ENCODE measurements at regions not wholly inside any gene's neighbourhood (a gene's known extent, or its start where the extent isn't known, plus 50 kb on each side); places are given as distances from the start of the nearest gene placed in this dataset.

- TF ChIP-seq, protein P1, sequence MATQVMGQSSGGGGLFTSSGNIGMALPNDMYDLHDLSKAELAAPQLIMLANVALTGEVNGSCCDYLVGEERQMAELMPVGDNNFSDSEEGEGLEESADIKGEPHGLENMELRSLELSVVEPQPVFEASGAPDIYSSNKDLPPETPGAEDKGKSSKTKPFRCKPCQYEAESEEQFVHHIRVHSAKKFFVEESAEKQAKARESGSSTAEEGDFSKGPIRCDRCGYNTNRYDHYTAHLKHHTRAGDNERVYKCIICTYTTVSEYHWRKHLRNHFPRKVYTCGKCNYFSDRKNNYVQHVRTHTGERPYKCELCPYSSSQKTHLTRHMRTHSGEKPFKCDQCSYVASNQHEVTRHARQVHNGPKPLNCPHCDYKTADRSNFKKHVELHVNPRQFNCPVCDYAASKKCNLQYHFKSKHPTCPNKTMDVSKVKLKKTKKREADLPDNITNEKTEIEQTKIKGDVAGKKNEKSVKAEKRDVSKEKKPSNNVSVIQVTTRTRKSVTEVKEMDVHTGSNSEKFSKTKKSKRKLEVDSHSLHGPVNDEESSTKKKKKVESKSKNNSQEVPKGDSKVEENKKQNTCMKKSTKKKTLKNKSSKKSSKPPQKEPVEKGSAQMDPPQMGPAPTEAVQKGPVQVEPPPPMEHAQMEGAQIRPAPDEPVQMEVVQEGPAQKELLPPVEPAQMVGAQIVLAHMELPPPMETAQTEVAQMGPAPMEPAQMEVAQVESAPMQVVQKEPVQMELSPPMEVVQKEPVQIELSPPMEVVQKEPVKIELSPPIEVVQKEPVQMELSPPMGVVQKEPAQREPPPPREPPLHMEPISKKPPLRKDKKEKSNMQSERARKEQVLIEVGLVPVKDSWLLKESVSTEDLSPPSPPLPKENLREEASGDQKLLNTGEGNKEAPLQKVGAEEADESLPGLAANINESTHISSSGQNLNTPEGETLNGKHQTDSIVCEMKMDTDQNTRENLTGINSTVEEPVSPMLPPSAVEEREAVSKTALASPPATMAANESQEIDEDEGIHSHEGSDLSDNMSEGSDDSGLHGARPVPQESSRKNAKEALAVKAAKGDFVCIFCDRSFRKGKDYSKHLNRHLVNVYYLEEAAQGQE (IDR thresholded peaks at IDR 0.05; ENCODE audit: unreplicated experiment): no peak
- TF ChIP-seq ZNF114 (CRISPR knock-in tag; IDR thresholded peaks at IDR 0.05) (no peak), JUNB (IDR thresholded peaks at IDR 0.05; ENCODE audit: unreplicated experiment) (no peak), EZH2phosphoT487 (IDR thresholded peaks at IDR 0.05; ENCODE audit: unreplicated experiment) (no peak), CREB1 (CRISPR knock-in tag; IDR thresholded peaks at IDR 0.05; ENCODE audit: low read depth) (no peak), ZNF331 (CRISPR knock-in tag; IDR thresholded peaks at IDR 0.05; ENCODE audit: low read depth) (no peak), EZH2 (IDR thresholded peaks at IDR 0.05; ENCODE audit: low read depth, unreplicated experiment) (no peak), POLR2AphosphoS5 (IDR thresholded peaks at IDR 0.05; ENCODE audit: low read depth) (no peak), NANOG (IDR thresholded peaks at IDR 0.05; ENCODE audit: borderline replicate concordance) (no peak), STAT1 (IDR thresholded peaks at IDR 0.05; ENCODE audit: unreplicated experiment) (no peak)
- TF ChIP-seq, protein P2, sequence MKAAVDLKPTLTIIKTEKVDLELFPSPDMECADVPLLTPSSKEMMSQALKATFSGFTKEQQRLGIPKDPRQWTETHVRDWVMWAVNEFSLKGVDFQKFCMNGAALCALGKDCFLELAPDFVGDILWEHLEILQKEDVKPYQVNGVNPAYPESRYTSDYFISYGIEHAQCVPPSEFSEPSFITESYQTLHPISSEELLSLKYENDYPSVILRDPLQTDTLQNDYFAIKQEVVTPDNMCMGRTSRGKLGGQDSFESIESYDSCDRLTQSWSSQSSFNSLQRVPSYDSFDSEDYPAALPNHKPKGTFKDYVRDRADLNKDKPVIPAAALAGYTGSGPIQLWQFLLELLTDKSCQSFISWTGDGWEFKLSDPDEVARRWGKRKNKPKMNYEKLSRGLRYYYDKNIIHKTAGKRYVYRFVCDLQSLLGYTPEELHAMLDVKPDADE (IDR thresholded peaks at IDR 0.05): no peak
- TF ChIP-seq, protein P3, sequence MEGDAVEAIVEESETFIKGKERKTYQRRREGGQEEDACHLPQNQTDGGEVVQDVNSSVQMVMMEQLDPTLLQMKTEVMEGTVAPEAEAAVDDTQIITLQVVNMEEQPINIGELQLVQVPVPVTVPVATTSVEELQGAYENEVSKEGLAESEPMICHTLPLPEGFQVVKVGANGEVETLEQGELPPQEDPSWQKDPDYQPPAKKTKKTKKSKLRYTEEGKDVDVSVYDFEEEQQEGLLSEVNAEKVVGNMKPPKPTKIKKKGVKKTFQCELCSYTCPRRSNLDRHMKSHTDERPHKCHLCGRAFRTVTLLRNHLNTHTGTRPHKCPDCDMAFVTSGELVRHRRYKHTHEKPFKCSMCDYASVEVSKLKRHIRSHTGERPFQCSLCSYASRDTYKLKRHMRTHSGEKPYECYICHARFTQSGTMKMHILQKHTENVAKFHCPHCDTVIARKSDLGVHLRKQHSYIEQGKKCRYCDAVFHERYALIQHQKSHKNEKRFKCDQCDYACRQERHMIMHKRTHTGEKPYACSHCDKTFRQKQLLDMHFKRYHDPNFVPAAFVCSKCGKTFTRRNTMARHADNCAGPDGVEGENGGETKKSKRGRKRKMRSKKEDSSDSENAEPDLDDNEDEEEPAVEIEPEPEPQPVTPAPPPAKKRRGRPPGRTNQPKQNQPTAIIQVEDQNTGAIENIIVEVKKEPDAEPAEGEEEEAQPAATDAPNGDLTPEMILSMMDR (conservative IDR thresholded peaks at IDR 0.05; ENCODE audit: low read depth in 2 of 2): no peak
Observed at GRCh38 chr9:89793551-89793950, 188.7 kb downstream of the GADD45G start (continued).

GRCh38 chr9:89794918-89795317, 190.1 kb downstream of the GADD45G start:
- Mint-ChIP-seq H3K9me3 (no peaks in the 10 kb centered on the region; the same call in 2 of the 3 replicates), H3K27me3 (ENCODE audit: insufficient read depth, low read depth, poor library complexity) (peaks cover 7% of the 10 kb centered on the region), H3K36me3 (ENCODE audit: low read depth) (no peaks in the 10 kb centered on the region), H3K27ac (no peak overlapping the region), H3K4me3 (no peak overlapping the region), H3K4me1 (no peaks in the 10 kb centered on the region; the same call in 2 of the 3 replicates)
- no peaks in the 10 kb centered on the region for H3F3A ChIP-seq (replicated peaks; ENCODE audit: low read depth)
- H3K4me3 ChIP-seq: no peak overlapping the region
- H3K27me3 ChIP-seq (ENCODE audit: insufficient read depth): no peaks in the 10 kb centered on the region
- H3K4me1 ChIP-seq (ENCODE audit: insufficient read depth): no peaks in the 10 kb centered on the region
- no peaks in the 10 kb centered on the region for H3K36me3 ChIP-seq (ENCODE audit: insufficient read depth)
- H3K79me2 ChIP-seq (replicated peaks; ENCODE audit: insufficient read depth): no peaks in the 10 kb centered on the region
- H2AFZ ChIP-seq: no peak overlapping the region
- H4K20me1 ChIP-seq (replicated peaks; ENCODE audit: insufficient read depth): no peaks in the 10 kb centered on the region
- ATAC-seq (no peak), DNase-seq (ENCODE audit: low spot score) (no peak)
- no peaks in the 10 kb centered on the region for H3K9me2 ChIP-seq (ENCODE audit: insufficient read depth)
- H3K27ac ChIP-seq (ENCODE audit: low read depth): no peak overlapping the region
- H3K4me2 ChIP-seq: no peak overlapping the region
- no peak for TF ChIP-seq JUNB (IDR thresholded peaks at IDR 0.05; ENCODE audit: unreplicated experiment)
- TF ChIP-seq EZH2 (IDR thresholded peaks at IDR 0.05; ENCODE audit: low read depth, unreplicated experiment): no peak
- no peak for TF ChIP-seq POLR2AphosphoS5 (IDR thresholded peaks at IDR 0.05; ENCODE audit: low read depth)
- TF ChIP-seq ZNF331 (CRISPR knock-in tag; IDR thresholded peaks at IDR 0.05; ENCODE audit: low read depth): no peak
- TF ChIP-seq, protein P1 (IDR thresholded peaks at IDR 0.05; ENCODE audit: unreplicated experiment): no peak

Data from GM23338 (cell line).